Effector memory CD4-positive, alpha-beta T cell (primary cell): ENCODE measurements at regions not wholly inside any gene's neighbourhood (a gene's known extent, or its start where the extent isn't known, plus 50 kb on each side); places are given as distances from the start of the nearest gene placed in this dataset.
"Not testable (repeated sequence)": the region's sequence is repeated elsewhere in the genome, so short reads cannot be mapped to it uniquely, and the experiment has no call there.

Experiments
- DNase-seq, 3 donors: peaks; one replicate each; pipeline ENCODE4 v3.0.0-alpha.2; 2020
- H3K27ac ChIP-seq: 2 replicates; pipeline ENCODE4 v1.7.0; 2013; ENCODE audit warnings: mild to moderate bottlenecking, low read length, moderate library complexity; ENCODE audit not compliant: insufficient read depth, poor library complexity, severe bottlenecking
- H3K27me3 ChIP-seq: replicated peaks from 2 replicates; pipeline ENCODE4 v1.7.0; 2013; ENCODE audit warnings: mild to moderate bottlenecking, low read length; ENCODE audit not compliant: insufficient read depth, control insufficient read depth, poor library complexity, severe bottlenecking
- H3K36me3 ChIP-seq: 2 replicates; pipeline ENCODE4 v1.7.0; 2013; ENCODE audit warnings: mild to moderate bottlenecking, low read length, moderate library complexity; ENCODE audit not compliant: control insufficient read depth, insufficient read depth
- H3K4me1 ChIP-seq: 2 replicates; pipeline ENCODE4 v1.7.0; 2013; ENCODE audit warnings: low read length, mild to moderate bottlenecking; ENCODE audit not compliant: control insufficient read depth, insufficient read depth, poor library complexity, severe bottlenecking
- H3K4me3 ChIP-seq: 2 replicates; pipeline ENCODE4 v1.7.0; 2013; ENCODE audit warnings: low read length, low read depth, mild to moderate bottlenecking; ENCODE audit not compliant: insufficient read depth, poor library complexity, severe bottlenecking
- H3K9me3 ChIP-seq: 2 replicates; pipeline ENCODE4 v1.7.0; 2013; ENCODE audit warnings: mild to moderate bottlenecking, low read length, moderate library complexity; ENCODE audit not compliant: control insufficient read depth

DNA sequence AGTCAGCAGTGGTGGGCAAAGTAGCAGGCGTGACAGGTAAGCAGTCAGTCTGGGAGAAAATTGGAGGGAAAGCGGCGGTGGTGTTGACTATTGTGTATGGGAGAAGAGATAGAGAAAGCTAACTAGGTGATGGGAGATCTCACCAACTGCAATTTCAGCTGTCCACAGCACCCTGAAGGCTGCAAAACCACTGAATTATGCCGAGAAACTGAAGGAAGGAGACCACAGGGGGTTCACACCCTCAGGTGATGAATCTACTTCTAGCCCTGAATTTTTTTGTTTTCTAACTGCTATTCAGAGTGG is 631.5 kb downstream of the UQCRFS1 start:
- no peak overlapping the region for H3K4me3 ChIP-seq
- no peaks in the 10 kb centered on the region for H3K4me1 ChIP-seq
- no peaks in the 10 kb centered on the region for H3K36me3 ChIP-seq
- DNase-seq: no peak
- H3K27ac ChIP-seq: no peak overlapping the region
- H3K27me3 ChIP-seq: no peaks in the 10 kb centered on the region
- no peaks in the 10 kb centered on the region for H3K9me3 ChIP-seq

DNA sequence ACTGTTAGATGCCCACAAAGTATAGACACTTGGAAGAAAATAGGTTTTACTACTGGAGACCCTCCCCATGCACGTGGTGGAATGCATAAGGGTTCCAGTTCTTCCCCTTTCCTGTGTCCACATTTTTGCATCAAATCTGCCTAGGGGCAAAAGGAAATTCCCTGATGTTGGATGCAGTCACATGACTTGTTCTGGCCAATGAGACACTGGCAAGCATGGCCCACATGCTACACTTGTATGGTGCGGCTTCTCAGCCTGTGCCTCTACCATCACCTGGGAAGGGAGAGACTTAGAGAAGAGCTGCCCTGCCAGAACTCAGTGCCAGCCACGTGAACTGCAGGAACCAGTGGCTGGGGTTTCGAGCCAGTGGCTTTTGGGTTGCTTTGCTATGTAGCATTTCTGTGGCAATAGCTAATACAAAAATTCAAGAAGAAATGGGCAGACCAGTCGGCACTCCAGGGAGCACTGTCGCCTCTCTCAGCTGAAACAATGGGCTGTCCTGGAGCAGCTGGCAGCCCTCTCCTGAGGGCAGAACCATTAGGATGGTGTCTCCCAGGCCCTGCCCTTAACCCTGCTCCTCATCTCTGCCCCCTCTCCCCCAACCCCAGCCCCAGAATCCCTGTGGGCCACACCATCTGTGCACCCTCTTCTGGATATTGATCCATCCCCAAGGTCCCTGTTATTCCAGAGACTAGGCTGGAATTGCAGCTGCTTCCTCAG is 634.0 kb downstream of the UQCRFS1 start:
- DNase-seq: no peak
- no peak overlapping the region for H3K4me3 ChIP-seq
- H3K9me3 ChIP-seq: no peaks in the 10 kb centered on the region
- no peaks in the 10 kb centered on the region for H3K4me1 ChIP-seq
- H3K27ac ChIP-seq: no peak overlapping the region
- no peaks in the 10 kb centered on the region for H3K36me3 ChIP-seq
- no peaks in the 10 kb centered on the region for H3K27me3 ChIP-seq

DNA sequence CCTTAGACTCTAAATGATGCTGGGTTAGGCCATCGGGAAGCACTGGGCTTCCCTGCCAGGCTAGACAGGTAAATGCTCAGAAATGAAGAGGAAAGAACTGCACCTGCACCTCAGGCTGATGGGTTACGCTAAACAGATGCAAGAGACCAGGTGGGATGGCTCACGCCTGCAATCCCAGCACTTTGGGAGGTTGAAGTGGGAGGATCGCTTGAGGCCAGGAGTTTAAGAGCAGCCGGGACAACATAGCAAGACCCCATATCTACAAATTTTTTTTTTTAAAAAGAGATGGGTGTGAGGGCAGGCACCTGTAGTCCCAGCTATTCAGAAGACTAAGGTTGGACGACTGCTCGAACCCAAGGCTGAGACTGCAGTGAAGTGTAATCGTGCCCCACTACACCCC is 634.7 kb downstream of the UQCRFS1 start:
- Histone ChIP-seq H3K4me3 (no peak overlapping the region), H3K27ac (no peak overlapping the region), H3K9me3 (no peaks in the 10 kb centered on the region), H3K27me3 (no peaks in the 10 kb centered on the region), H3K36me3 (no peaks in the 10 kb centered on the region), H3K4me1 (no peaks in the 10 kb centered on the region)
- DNase-seq: no peak

DNA sequence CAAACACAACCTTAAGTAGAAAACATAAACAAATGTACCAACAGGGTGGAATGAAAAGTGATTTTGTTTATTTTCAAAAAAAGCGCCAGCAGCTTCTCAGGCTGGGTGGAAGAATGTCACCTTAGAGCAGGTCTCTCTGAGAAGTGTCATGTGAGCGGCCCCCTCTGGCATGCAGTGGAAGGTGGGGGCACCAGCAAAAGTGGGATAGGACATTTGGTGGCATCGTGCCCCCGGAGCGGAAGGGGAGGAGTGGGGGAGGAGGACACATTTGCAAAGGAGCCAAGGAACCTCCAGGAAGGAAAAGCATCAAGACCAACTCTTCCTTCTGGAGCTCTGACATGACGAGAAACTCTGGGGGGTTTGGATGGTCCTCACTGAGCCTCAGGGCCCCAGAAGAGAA is 635.3 kb downstream of the UQCRFS1 start:
- Histone ChIP-seq H3K4me1 (no peaks in the 10 kb centered on the region), H3K27ac (no peak overlapping the region), H3K9me3 (no peaks in the 10 kb centered on the region)

DNA sequence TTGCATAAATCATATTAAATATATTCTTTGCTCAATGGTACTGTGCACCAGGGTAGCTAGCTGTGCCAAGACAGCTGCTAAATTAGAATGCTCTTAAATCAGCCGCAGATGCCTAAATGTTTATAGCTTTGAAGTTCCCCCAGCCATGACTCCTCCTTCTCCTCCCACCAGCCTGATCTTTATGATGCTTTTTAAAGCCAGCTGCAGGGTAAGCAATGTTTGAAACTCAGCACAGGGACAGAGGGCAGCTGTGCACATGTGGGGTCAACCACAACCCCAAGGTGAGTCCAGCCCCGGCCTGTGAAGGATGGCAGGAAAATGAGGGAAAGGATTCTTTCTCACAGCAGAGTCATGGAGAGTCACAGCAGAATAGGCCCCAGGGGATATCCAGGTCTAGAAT is 635.7 kb downstream of the UQCRFS1 start:
- Histone ChIP-seq H3K27ac (no peak overlapping the region), H3K9me3 (no peaks in the 10 kb centered on the region), H3K4me1 (no peaks in the 10 kb centered on the region), H3K36me3 (no peaks in the 10 kb centered on the region), H3K4me3 (no peak overlapping the region), H3K27me3 (no peaks in the 10 kb centered on the region)
- no peak for DNase-seq

More for the DNA sequence above, 635.3 kb downstream of the UQCRFS1 start:
- DNase-seq: no peak
- no peak overlapping the region for H3K4me3 ChIP-seq
- H3K27me3 ChIP-seq: no peaks in the 10 kb centered on the region
- no peaks in the 10 kb centered on the region for H3K36me3 ChIP-seq

DNA sequence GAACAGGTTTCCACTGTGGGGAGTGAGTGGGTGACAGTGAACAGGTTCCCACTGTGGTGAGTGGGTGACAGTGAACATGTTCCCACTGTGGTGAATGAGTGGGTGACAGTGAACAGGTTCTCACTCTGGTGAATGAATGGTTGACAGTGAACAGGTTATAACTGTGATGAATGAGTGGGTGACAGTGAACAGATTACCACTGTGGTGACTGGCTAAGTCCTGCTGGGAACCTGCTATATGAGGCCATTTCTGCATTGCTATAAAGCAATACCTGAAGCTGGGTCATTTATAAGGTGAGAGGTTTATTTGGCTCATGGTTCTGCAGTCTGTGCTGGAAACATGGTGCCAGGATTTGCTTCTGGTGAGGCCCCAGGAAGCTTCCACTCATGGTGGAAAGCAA is 637.1 kb downstream of the UQCRFS1 start:
- Histone ChIP-seq H3K4me3 (no peak overlapping the region), H3K4me1 (no peaks in the 10 kb centered on the region), H3K36me3 (no peaks in the 10 kb centered on the region), H3K27ac (no peak overlapping the region), H3K27me3 (no peaks in the 10 kb centered on the region), H3K9me3 (no peaks in the 10 kb centered on the region)
- DNase-seq: no peak

DNA sequence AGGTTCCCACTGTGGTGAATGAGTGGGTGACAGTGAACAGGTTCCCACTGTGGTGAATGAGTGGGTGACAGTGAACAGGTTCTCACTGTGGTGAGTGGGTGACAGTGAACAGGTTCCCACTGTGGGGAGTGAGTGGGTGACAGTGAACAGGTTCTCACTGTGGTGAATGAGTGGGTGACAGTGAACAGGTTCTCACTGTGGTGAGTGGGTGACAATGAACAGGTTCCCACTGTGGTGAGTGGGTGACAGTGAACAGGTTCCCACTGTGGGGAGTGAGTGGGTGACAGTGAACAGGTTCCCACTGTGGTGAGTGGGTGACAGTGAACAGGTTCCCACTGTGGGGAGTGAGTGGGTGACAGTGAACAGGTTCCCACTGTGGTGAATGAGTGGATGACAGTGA is 637.6 kb downstream of the UQCRFS1 start:
- H3K36me3 ChIP-seq, DNase-seq, H3K4me3 ChIP-seq, H3K9me3 ChIP-seq, H3K4me1 ChIP-seq, H3K27me3 ChIP-seq, H3K27ac ChIP-seq: not testable (repeated sequence)

DNA sequence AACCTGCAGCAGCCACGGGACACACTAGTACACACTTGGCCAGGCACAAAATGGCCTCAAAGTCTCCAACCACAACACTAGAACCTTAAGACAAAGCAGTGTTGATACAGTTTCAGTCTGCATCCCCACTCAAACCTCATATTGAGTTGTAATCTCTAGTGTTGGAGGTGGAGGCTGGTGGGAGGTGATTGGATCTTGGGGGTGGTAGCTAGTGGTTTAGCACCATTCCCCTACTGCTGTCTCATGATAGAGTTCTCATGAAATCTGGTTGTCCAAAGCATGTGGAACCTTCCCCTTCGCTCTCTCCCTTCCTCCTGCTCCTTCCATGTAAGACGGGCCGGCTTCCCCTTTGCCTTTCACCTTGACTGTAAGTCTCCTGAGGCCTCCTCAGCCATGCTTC is 638.7 kb downstream of the UQCRFS1 start:
- H3K4me1 ChIP-seq: no peaks in the 10 kb centered on the region
- no peak overlapping the region for H3K27ac ChIP-seq
- no peaks in the 10 kb centered on the region for H3K9me3 ChIP-seq
- H3K36me3 ChIP-seq: no peaks in the 10 kb centered on the region
- no peak for DNase-seq
- no peak overlapping the region for H3K4me3 ChIP-seq
- H3K27me3 ChIP-seq: no peaks in the 10 kb centered on the region

DNA sequence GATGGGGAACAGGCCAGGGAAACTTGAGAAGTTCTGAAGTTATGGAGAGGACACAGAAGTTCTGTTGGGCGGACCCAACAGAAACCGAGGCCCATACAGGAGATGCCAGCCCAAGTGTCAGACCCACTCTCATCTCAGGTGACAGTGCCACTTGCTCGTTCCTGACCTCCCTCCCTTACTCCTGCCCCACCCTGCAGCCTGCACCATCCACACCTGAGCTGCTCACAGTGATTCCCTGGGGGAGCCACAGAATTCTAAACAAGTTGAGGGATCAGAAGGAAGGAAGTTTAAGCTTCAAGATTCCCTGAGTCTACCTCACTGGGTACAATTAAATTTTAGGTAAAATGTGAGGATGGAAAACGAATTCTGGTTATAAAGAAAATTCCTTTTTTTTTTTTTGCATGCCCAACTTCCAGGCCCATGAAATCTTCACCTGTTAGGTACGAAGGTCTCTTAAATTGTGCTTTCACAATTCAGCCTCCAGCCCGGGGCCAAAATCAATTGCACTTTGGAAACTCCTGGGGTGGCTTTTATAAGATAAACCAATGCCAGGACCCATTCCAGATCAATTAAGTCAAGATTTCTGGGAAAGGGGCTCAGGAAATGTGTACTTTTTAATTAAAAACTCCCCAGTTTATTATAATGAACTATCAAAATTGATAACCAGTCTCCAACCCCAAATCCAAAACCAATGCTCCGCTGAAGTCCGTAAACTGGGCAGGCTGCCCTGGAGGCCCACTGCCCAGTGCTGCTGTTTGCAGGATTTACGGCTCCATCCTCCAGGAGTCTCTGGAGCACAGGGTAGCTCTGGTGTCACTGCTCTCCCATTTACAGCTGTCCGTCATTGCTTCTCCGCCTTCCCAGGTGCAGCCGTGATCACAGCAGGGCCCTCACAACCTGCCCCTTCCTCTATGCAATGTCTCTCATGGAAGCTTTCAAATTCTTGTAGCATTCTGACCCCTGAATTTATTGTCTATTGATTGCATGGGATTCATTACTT is 643.5 kb downstream of the UQCRFS1 start:
- Histone ChIP-seq H3K36me3 (no peaks in the 10 kb centered on the region), H3K27me3 (no peaks in the 10 kb centered on the region), H3K4me3 (no peak overlapping the region), H3K9me3 (peaks cover 4% of the 10 kb centered on the region), H3K4me1 (no peaks in the 10 kb centered on the region), H3K27ac (no peak overlapping the region)
- no peak for DNase-seq

DNA sequence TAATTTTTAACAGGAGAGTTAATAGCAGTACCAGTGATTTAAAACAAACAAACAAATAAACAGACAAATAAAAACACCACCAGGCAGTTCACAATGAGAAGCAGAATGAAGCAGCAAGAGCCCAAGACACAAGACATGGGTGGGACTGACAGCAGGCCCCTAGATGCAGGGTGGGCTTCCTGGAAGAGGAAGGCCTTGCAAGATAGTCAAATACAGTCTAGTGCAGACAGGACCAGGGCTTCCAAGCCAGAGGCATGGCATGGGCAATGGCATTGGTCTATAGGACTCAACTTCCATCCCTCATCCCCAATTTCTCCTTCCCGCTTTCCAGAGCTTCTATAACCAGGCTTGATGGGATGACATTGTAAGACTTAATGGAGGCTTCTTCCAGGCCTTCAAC is 645.1 kb downstream of the UQCRFS1 start:
- H3K4me3 ChIP-seq: no peak overlapping the region
- no peak for DNase-seq
- no peak overlapping the region for H3K27ac ChIP-seq
- no peaks in the 10 kb centered on the region for H3K36me3 ChIP-seq
- H3K9me3 ChIP-seq: peaks cover 4% of the 10 kb centered on the region
- H3K27me3 ChIP-seq: no peaks in the 10 kb centered on the region
- no peaks in the 10 kb centered on the region for H3K4me1 ChIP-seq
